Neural progenitor cell (in vitro differentiated cells): ENCODE measurements at regions not wholly inside any gene's neighbourhood (a gene's known extent, or its start where the extent isn't known, plus 50 kb on each side); places are given as distances from the start of the nearest gene placed in this dataset.

Experiments used
- DNase-seq: peaks from one replicate; pipeline ENCODE4 v3.0.0-alpha.2; 2016; ENCODE audit warnings: low spot score
- H2AFZ ChIP-seq: fragments of 200-600 bp; sonication (generic); replicated peaks from 2 replicates; pipeline ENCODE4 v1.6.1; 2016; ENCODE audit warnings: antibody characterized with exemption
- H3F3A ChIP-seq: fragments of 200-600 bp; sonication (generic); 2 replicates; pipeline ENCODE4 v1.6.1; 2016; ENCODE audit warnings: antibody characterized with exemption, low read depth
- H3K27ac ChIP-seq: fragments of 200-600 bp; sonication (generic); 2 replicates; pipeline ENCODE4 v1.5.1; 2016; ENCODE audit warnings: mild to moderate bottlenecking
- H3K27me3 ChIP-seq: fragments of 200-600 bp; sonication (generic); 2 replicates; pipeline ENCODE4 v1.6.1; 2016; ENCODE audit warnings: mild to moderate bottlenecking, moderate library complexity
- H3K36me3 ChIP-seq: fragments of 200-600 bp; sonication (generic); 2 replicates; pipeline ENCODE4 v1.5.1; 2016
- H3K4me1 ChIP-seq: fragments of 200-600 bp; sonication (generic); 2 replicates; pipeline ENCODE4 v1.6.1; 2016; ENCODE audit warnings: mixed run types
- H3K4me2 ChIP-seq: fragments of 200-600 bp; sonication (generic); 2 replicates; pipeline ENCODE4 v1.6.1; 2016
- H3K4me3 ChIP-seq: fragments of 200-600 bp; sonication (generic); 2 replicates; pipeline ENCODE4 v1.5.1; 2016
- H3K79me2 ChIP-seq: fragments of 200-600 bp; sonication (generic); 2 replicates; pipeline ENCODE4 v1.6.1; 2016; ENCODE audit warnings: low read depth
- H3K9ac ChIP-seq: fragments of 200-600 bp; sonication (generic); 2 replicates; pipeline ENCODE4 v1.6.1; 2016
- H3K9me3 ChIP-seq: fragments of 200-600 bp; sonication (generic); 2 replicates; pipeline ENCODE4 v1.5.1; 2016; ENCODE audit warnings: low read depth
- H4K20me1 ChIP-seq: fragments of 200-600 bp; sonication (generic); 2 replicates; pipeline ENCODE4 v1.6.1; 2016; ENCODE audit warnings: low read depth
- H3K27ac Mint-ChIP-seq: 3 replicates; pipeline ENCODE4 v1.8.0; 2021; ENCODE audit warnings: mixed read lengths
- H3K27me3 Mint-ChIP-seq: 2 replicates; pipeline ENCODE4 v1.8.0; 2022; ENCODE audit warnings: low read depth, mild to moderate bottlenecking, inconsistent platforms, moderate library complexity, mixed read lengths; ENCODE audit not compliant: insufficient read depth
- H3K36me3 Mint-ChIP-seq: 3 replicates; pipeline ENCODE4 v1.8.0; 2021; ENCODE audit warnings: mixed read lengths
- H3K4me1 Mint-ChIP-seq: 3 replicates; pipeline ENCODE4 v1.8.0; 2021; ENCODE audit warnings: mixed read lengths
- H3K4me3 Mint-ChIP-seq: 3 replicates; pipeline ENCODE4 v1.8.0; 2021; ENCODE audit warnings: mild to moderate bottlenecking, moderate library complexity, mixed read lengths
- H3K9me3 Mint-ChIP-seq: 3 replicates; pipeline ENCODE4 v1.8.0; 2020; ENCODE audit warnings: mixed read lengths
- CTCF ChIP-seq: fragments of 200-600 bp; sonication (generic); IDR thresholded peaks from 2 replicates; pipeline ENCODE4 v1.5.1; 2017; ENCODE audit warnings: antibody characterized with exemption, mild to moderate bottlenecking
- EZH2 ChIP-seq: fragments of 200-600 bp; sonication (generic); IDR thresholded peaks from 2 replicates; pipeline ENCODE4 v1.6.1; 2017; ENCODE audit warnings: antibody characterized with exemption, mild to moderate bottlenecking, moderate library complexity
- EZH2phosphoT487 ChIP-seq: fragments of 200-600 bp; sonication (generic); IDR thresholded peaks from 2 replicates; pipeline ENCODE4 v1.6.1; 2017; ENCODE audit warnings: antibody characterized with exemption

- Mint-ChIP-seq H3K36me3 (no peaks in the 10 kb centered on the region), H3K4me1 (no peaks in the 10 kb centered on the region), H3K27ac (no peak overlapping the region), H3K27me3 (peaks cover 3% of the 10 kb centered on the region), H3K4me3 (no peak overlapping the region), H3K9me3 (no peaks in the 10 kb centered on the region)
- H3K4me1 ChIP-seq = no peaks in the 10 kb centered on the region
- no peak overlapping the region for H3K4me3 ChIP-seq
- no peaks in the 10 kb centered on the region for H4K20me1 ChIP-seq
- DNase-seq = no peak
- no peaks in the 10 kb centered on the region for H3F3A ChIP-seq
- H3K4me2 ChIP-seq = no peak overlapping the region
- H3K79me2 ChIP-seq = no peaks in the 10 kb centered on the region
- no peak overlapping the region for H3K9ac ChIP-seq
- H3K27ac ChIP-seq = no peak overlapping the region
- no peak overlapping the region for H2AFZ ChIP-seq
- H3K27me3 ChIP-seq = no peaks in the 10 kb centered on the region
- no peak for TF ChIP-seq EZH2phosphoT487
- no peak for TF ChIP-seq CTCF
- no peak for TF ChIP-seq EZH2
- no peaks in the 10 kb centered on the region for H3K9me3 ChIP-seq
- H3K36me3 ChIP-seq = no peaks in the 10 kb centered on the region
Measured at GRCh38 chr13:50722440-50723125, 120.9 kb downstream of the DLEU7 start.

- Mint-ChIP-seq H3K27ac (no peak overlapping the region), H3K4me3 (no peak overlapping the region), H3K36me3 (no peaks in the 10 kb centered on the region), H3K4me1 (no peaks in the 10 kb centered on the region), H3K9me3 (no peaks in the 10 kb centered on the region), H3K27me3 (peaks cover 3% of the 10 kb centered on the region)
- no peaks in the 10 kb centered on the region for H4K20me1 ChIP-seq
- no peak overlapping the region for H3K4me2 ChIP-seq
- H3K27ac ChIP-seq = no peak overlapping the region
- H3K27me3 ChIP-seq = no peaks in the 10 kb centered on the region
- no peak overlapping the region for H2AFZ ChIP-seq
- DNase-seq = no peak
- no peaks in the 10 kb centered on the region for H3K79me2 ChIP-seq
- H3K9me3 ChIP-seq = no peaks in the 10 kb centered on the region
- no peak for TF ChIP-seq CTCF
- TF ChIP-seq EZH2 = no peak
- no peak for TF ChIP-seq EZH2phosphoT487
- no peak overlapping the region for H3K4me3 ChIP-seq
- H3K9ac ChIP-seq = no peak overlapping the region
- no peaks in the 10 kb centered on the region for H3F3A ChIP-seq
- H3K36me3 ChIP-seq = no peaks in the 10 kb centered on the region
- no peaks in the 10 kb centered on the region for H3K4me1 ChIP-seq
Measured at GRCh38 chr13:50724438-50724837, 119.1 kb downstream of the DLEU7 start.

GRCh38 chr13:50724913-50725312 is 118.6 kb downstream of the DLEU7 start:
- H3K9ac ChIP-seq = no peak overlapping the region
- H3K4me3 ChIP-seq = no peak overlapping the region
- no peaks in the 10 kb centered on the region for H3F3A ChIP-seq
- H3K36me3 ChIP-seq = no peaks in the 10 kb centered on the region
- H2AFZ ChIP-seq = no peak overlapping the region
- H3K27ac ChIP-seq = no peak overlapping the region
- H3K27ac Mint-ChIP-seq = no peak overlapping the region
- H3K4me1 Mint-ChIP-seq = no peaks in the 10 kb centered on the region
- no peaks in the 10 kb centered on the region for H3K36me3 Mint-ChIP-seq
- no peak overlapping the region for H3K4me3 Mint-ChIP-seq
- no peaks in the 10 kb centered on the region for H3K79me2 ChIP-seq
- TF ChIP-seq EZH2phosphoT487 = no peak
- TF ChIP-seq EZH2 = no peak
- no peak for TF ChIP-seq CTCF
- peaks cover under 1% of the 10 kb centered on the region for H3K9me3 Mint-ChIP-seq
- H3K4me1 ChIP-seq = no peaks in the 10 kb centered on the region
- H4K20me1 ChIP-seq = no peaks in the 10 kb centered on the region
- no peaks in the 10 kb centered on the region for H3K27me3 ChIP-seq
- no peaks in the 10 kb centered on the region for H3K9me3 ChIP-seq
- peaks cover 3% of the 10 kb centered on the region for H3K27me3 Mint-ChIP-seq
- no peak for DNase-seq
- no peak overlapping the region for H3K4me2 ChIP-seq
